ENCODE measurements at regions not wholly inside any gene's neighbourhood (a gene's known extent, or its start where the extent isn't known, plus 50 kb on each side); places are given as distances from the start of the nearest gene placed in this dataset.

- peak; percentile 80 for DNase-seq
These were observed 100.5 kb upstream of the MGAT5 start for GRCh38 chr2:134153294-134153880.

GRCh38 chr2:134154246-134154645 lies 99.6 kb upstream of the MGAT5 start:
- no peak for DNase-seq

GRCh38 chr2:134155134-134155533 lies 98.7 kb upstream of the MGAT5 start:
- no peak for DNase-seq

- no peak for DNase-seq
These were observed 95.6 kb upstream of the MGAT5 start for GRCh38 chr2:134158295-134158694.

- no peak for DNase-seq
These were observed 92.7 kb upstream of the MGAT5 start for GRCh38 chr2:134161170-134161547.

- no peak for DNase-seq
These were observed 90.5 kb upstream of the MGAT5 start for GRCh38 chr2:134163336-134163735.

- DNase-seq, result no peak
These were observed 89.6 kb upstream of the MGAT5 start for GRCh38 chr2:134164306-134164705.

GRCh38 chr2:134167015-134167414 lies 86.9 kb upstream of the MGAT5 start:
- DNase-seq, result no peak

- no peak for DNase-seq
These were observed 84.1 kb upstream of the MGAT5 start for GRCh38 chr2:134169788-134170187.

GRCh38 chr2:134170294-134170693 lies 83.6 kb upstream of the MGAT5 start:
- no peak for DNase-seq

- DNase-seq, result no peak
These were observed 83.2 kb upstream of the MGAT5 start for GRCh38 chr2:134170700-134171099.

- peak; percentile 57 for DNase-seq
These were observed 80.4 kb upstream of the MGAT5 start for GRCh38 chr2:134173338-134174016.

- no peak for DNase-seq
These were observed 79.2 kb upstream of the MGAT5 start for GRCh38 chr2:134174711-134175110.

GRCh38 chr2:134175834-134176233 lies 78.0 kb upstream of the MGAT5 start:
- no peak for DNase-seq

GRCh38 chr2:134177351-134177931 lies 76.4 kb upstream of the MGAT5 start:
- DNase-seq, result no peak

GRCh38 chr2:134178138-134178877 lies 75.6 kb upstream of the MGAT5 start:
- no peak for DNase-seq

GRCh38 chr2:134181219-134181618 lies 72.7 kb upstream of the MGAT5 start:
- DNase-seq, result no peak

- no peak for DNase-seq
These were observed 70.2 kb upstream of the MGAT5 start for GRCh38 chr2:134183679-134184078.

- DNase-seq, result no peak
These were observed 68.2 kb upstream of the MGAT5 start for GRCh38 chr2:134185639-134186038.

- DNase-seq, result no peak
These were observed 64.7 kb upstream of the MGAT5 start for GRCh38 chr2:134189009-134189720.

GRCh38 chr2:134190062-134190806 lies 63.6 kb upstream of the MGAT5 start:
- DNase-seq, result no peak

GRCh38 chr2:134190807-134191203 lies 63.1 kb upstream of the MGAT5 start:
- DNase-seq, result no peak

GRCh38 chr2:134191835-134192234 lies 62.0 kb upstream of the MGAT5 start:
- DNase-seq, result no peak
